Keratinocyte (primary cell): ENCODE measurements at regions not wholly inside any gene's neighbourhood (a gene's known extent, or its start where the extent isn't known, plus 50 kb on each side); places are given as distances from the start of the nearest gene placed in this dataset.

Experiments
- DNase-seq: peaks from one replicate; pipeline ENCODE4 v3.0.0-alpha.2; 2011; ENCODE audit warnings: low read depth, missing footprints, low spot score
- FAIRE-seq: peaks from 2 replicates; lab custom pipeline; 2011; peaks lifted over from hg19 to GRCh38; lab: Jason Lieb, UNC
- H2AFZ ChIP-seq: 2 replicates; pipeline ENCODE4 v1.6.0; 2012; ENCODE audit warnings: low read length, control low read depth, inconsistent platforms; ENCODE audit not compliant: control insufficient read depth
- H3K27ac ChIP-seq: 2 replicates; pipeline ENCODE4 v1.5.1; 2011; ENCODE audit warnings: low read length; ENCODE audit not compliant: control insufficient read depth, insufficient read depth
- H3K27me3 ChIP-seq: 3 replicates; pipeline ENCODE4 v1.6.0; 2011; ENCODE audit warnings: low read length; ENCODE audit not compliant: control insufficient read depth, insufficient read depth; ENCODE audit errors: extremely low read depth
- H3K36me3 ChIP-seq, 2 experiments: 2 replicates in 1 of 2; 3 replicates in 1 of 2; pipeline ENCODE4 v1.5.1; 2011; ENCODE audit warnings: low read length in 2 of 2, mild to moderate bottlenecking in 1 of 2; ENCODE audit not compliant: control insufficient read depth in 2 of 2, insufficient read depth in 2 of 2; ENCODE audit errors: extremely low read depth in 1 of 2
- H3K4me1 ChIP-seq: 3 replicates; pipeline ENCODE4 v1.5.1; 2011; ENCODE audit warnings: low read length; ENCODE audit not compliant: control insufficient read depth, insufficient read depth; ENCODE audit errors: extremely low read depth
- H3K4me2 ChIP-seq: 3 replicates; pipeline ENCODE4 v1.6.0; 2011; ENCODE audit warnings: low read depth, low read length; ENCODE audit not compliant: control insufficient read depth, insufficient read depth; ENCODE audit errors: extremely low read depth
- H3K4me3 ChIP-seq, 3 experiments: fragments of 200-600 bp in 1 of 3; sonication (generic) in 1 of 3; 2 replicates in 2 of 3; 3 replicates in 1 of 3; pipeline ENCODE4 v1.5.1; 2011 to 2016; ENCODE audit warnings: low read length in 3 of 3, mild to moderate bottlenecking in 3 of 3, control low read depth in 2 of 3, inconsistent platforms in 1 of 3, low read depth in 1 of 3, mixed read lengths in 1 of 3, mixed run types in 1 of 3, moderate library complexity in 1 of 3; ENCODE audit not compliant: control insufficient read depth in 2 of 3, insufficient read depth in 2 of 3; ENCODE audit errors: extremely low read depth in 1 of 3
- H3K79me2 ChIP-seq: 2 replicates; pipeline ENCODE4 v1.6.0; 2012; ENCODE audit warnings: low read length; ENCODE audit not compliant: control insufficient read depth, insufficient read depth
- H3K9ac ChIP-seq: 3 replicates; pipeline ENCODE4 v1.6.0; 2011; ENCODE audit warnings: low read length; ENCODE audit not compliant: control insufficient read depth, insufficient read depth; ENCODE audit errors: extremely low read depth
- H3K9me1 ChIP-seq: 3 replicates; pipeline ENCODE4 v1.6.0; 2011; ENCODE audit warnings: low read length; ENCODE audit not compliant: control insufficient read depth, insufficient read depth; ENCODE audit errors: extremely low read depth
- H3K9me3 ChIP-seq: 2 replicates; pipeline ENCODE4 v1.5.1; 2012; ENCODE audit warnings: low read depth, low read length; ENCODE audit not compliant: control insufficient read depth
- H4K20me1 ChIP-seq: 3 replicates; pipeline ENCODE4 v1.6.0; 2011; ENCODE audit warnings: low read length; ENCODE audit not compliant: control insufficient read depth, insufficient read depth; ENCODE audit errors: extremely low read depth
- EZH2 ChIP-seq: IDR thresholded peaks from one replicate; pipeline ENCODE4 v1.6.1; 2012; ENCODE audit warnings: inconsistent platforms, mild to moderate bottlenecking, low read length, moderate library complexity
- dilution Hi-C: fragments of 300-500 bp; cut with MboI; formaldehyde crosslinking; loops from one replicate; pipeline ENCODE4 v1.7.0; 2020; ENCODE audit warnings: low sequenced_read_pairs; ENCODE audit not compliant: extremely low pct_ligation_motif_present
- TF ChIP-seq, protein P1 (sequence below), 3 experiments: IDR thresholded peaks in 1 of 3; conservative IDR thresholded peaks in 1 of 3; optimal IDR thresholded peaks in 1 of 3; 2 replicates in 2 of 3; 3 replicates in 1 of 3; pipeline versions ENCODE3 to v1.5.1; 2011; ENCODE audit warnings: low read length in 3 of 3, mild to moderate bottlenecking in 3 of 3, moderate library complexity in 2 of 3, control low read depth in 1 of 3, inconsistent platforms in 1 of 3; ENCODE audit not compliant: insufficient read depth in 2 of 3; ENCODE audit errors: extremely low read depth in 1 of 3

DNA sequence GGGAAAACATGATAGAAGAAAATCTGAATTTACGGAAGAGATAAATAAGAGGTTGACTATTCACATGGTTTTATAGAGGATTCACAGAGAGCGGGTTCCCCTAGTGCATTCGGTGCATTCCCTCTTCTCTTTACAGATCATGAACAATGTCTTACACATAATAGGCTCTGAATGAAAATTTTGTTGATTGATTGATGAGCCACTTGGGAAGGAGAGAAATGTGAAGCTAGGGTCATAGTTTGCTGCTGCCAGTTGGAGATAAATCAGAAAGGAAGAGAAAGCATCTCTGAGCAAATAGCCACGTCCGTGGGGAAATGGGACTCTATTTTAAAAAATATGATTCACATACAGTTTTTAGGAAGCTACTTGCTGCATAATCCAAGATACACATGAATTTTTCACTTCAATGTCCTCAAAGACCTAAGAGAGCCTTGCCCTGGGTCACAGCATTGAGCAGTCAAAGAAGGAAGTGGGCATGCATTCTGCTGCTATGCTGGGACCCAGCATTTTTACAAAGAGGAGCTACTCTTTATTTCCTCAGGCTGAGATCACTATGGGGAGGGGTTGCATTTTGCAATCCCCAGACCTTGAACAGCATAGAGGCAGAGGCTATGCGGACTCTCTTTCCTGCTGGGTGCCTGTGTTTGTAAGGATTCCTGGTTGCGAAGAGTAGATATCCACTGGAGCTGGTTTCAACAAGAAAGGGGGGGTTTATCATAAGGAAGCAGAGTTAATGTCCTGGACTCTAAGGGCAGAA is 395.3 kb downstream of the TSN start:
- H3K27ac ChIP-seq: no peak overlapping the region
- H3K9me1 ChIP-seq: no peaks in the 10 kb centered on the region
- no peak overlapping the region for H3K4me3 ChIP-seq
- dilution Hi-C loops: no loop called here
- DNase-seq (no peak), FAIRE-seq (no peak)
- no peak overlapping the region for H2AFZ ChIP-seq
- H3K4me2 ChIP-seq: no peak overlapping the region
- no peak for TF ChIP-seq EZH2
- TF ChIP-seq, protein P1, sequence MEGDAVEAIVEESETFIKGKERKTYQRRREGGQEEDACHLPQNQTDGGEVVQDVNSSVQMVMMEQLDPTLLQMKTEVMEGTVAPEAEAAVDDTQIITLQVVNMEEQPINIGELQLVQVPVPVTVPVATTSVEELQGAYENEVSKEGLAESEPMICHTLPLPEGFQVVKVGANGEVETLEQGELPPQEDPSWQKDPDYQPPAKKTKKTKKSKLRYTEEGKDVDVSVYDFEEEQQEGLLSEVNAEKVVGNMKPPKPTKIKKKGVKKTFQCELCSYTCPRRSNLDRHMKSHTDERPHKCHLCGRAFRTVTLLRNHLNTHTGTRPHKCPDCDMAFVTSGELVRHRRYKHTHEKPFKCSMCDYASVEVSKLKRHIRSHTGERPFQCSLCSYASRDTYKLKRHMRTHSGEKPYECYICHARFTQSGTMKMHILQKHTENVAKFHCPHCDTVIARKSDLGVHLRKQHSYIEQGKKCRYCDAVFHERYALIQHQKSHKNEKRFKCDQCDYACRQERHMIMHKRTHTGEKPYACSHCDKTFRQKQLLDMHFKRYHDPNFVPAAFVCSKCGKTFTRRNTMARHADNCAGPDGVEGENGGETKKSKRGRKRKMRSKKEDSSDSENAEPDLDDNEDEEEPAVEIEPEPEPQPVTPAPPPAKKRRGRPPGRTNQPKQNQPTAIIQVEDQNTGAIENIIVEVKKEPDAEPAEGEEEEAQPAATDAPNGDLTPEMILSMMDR (optimal IDR thresholded peaks at IDR 0.05 in 1 of 3, IDR thresholded peaks at IDR 0.05 in 1 of 3, conservative IDR thresholded peaks at IDR 0.05 in 1 of 3; ENCODE audit: extremely low read depth in 1 of 3, insufficient read depth in 2 of 3, low read length in 3 of 3): no peak
- H3K4me1 ChIP-seq: no peaks in the 10 kb centered on the region
- H3K36me3 ChIP-seq: no peaks in the 10 kb centered on the region
- H3K79me2 ChIP-seq: no peaks in the 10 kb centered on the region
- H3K9ac ChIP-seq: no peak overlapping the region
- no peaks in the 10 kb centered on the region for H3K9me3 ChIP-seq
- no peaks in the 10 kb centered on the region for H4K20me1 ChIP-seq
- H3K27me3 ChIP-seq: no peaks in the 10 kb centered on the region

DNA sequence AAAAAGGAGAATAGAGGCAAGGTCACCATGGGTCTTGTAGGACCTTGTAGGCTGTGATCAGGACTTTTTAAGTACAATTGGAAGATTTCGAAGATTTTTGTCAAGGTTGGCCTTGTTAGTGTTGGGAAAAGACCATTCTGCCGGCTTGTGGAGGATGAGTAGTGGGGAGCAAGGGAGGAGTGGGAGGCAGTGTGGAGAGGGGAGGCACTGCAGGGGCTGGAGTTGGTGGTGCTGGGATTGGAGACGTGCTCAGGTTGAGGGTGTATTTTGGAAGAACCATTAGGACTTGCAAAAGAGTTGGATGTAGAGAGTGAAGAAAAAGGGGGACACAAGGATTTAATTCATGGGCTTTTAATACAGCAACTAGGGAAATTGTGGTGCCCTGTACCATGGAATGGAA is 397.1 kb downstream of the TSN start:
- Histone ChIP-seq H3K4me3 (no peak overlapping the region), H3K27ac (no peak overlapping the region), H3K9ac (no peak overlapping the region), H3K79me2 (no peaks in the 10 kb centered on the region), H3K36me3 (no peaks in the 10 kb centered on the region), H4K20me1 (no peaks in the 10 kb centered on the region), H3K9me3 (no peaks in the 10 kb centered on the region), H3K27me3 (no peaks in the 10 kb centered on the region), H3K9me1 (no peaks in the 10 kb centered on the region), H3K4me2 (no peak overlapping the region), H2AFZ (no peak overlapping the region), H3K4me1 (no peaks in the 10 kb centered on the region)
- no peak for FAIRE-seq
- DNase-seq: no peak
- dilution Hi-C loops: no loop called here
- TF ChIP-seq, protein P1 (optimal IDR thresholded peaks at IDR 0.05 in 1 of 3, IDR thresholded peaks at IDR 0.05 in 1 of 3, conservative IDR thresholded peaks at IDR 0.05 in 1 of 3; ENCODE audit: extremely low read depth in 1 of 3, insufficient read depth in 2 of 3, low read length in 3 of 3): no peak
- no peak for TF ChIP-seq EZH2
